ENCODE measurements at regions not wholly inside any gene's neighbourhood (a gene's known extent, or its start where the extent isn't known, plus 50 kb on each side); places are given as distances from the start of the nearest gene placed in this dataset.

GRCh38 chr1:184276416-184276815 lies 110.4 kb upstream of the C1orf21 start:
- no peak for DNase-seq (ENCODE audit: low read depth in 2 of 2)

GRCh38 chr1:184279911-184280458 lies 106.8 kb upstream of the C1orf21 start:
- no peak for DNase-seq (ENCODE audit: low read depth in 2 of 2)

- DNase-seq (ENCODE audit: low read depth in 2 of 2): no peak
These were observed 102.8 kb upstream of the C1orf21 start for GRCh38 chr1:184283999-184284398.

- no peak for DNase-seq (ENCODE audit: low read depth in 2 of 2)
These were observed 101.9 kb upstream of the C1orf21 start for GRCh38 chr1:184284900-184285299.

GRCh38 chr1:184285401-184286087 lies 101.3 kb upstream of the C1orf21 start:
- no peak for DNase-seq (ENCODE audit: low read depth in 2 of 2)

- DNase-seq (ENCODE audit: low read depth in 2 of 2): no peak
These were observed 99.8 kb upstream of the C1orf21 start for GRCh38 chr1:184287001-184287400.

GRCh38 chr1:184289825-184290550 lies 96.8 kb upstream of the C1orf21 start:
- no peak for DNase-seq (ENCODE audit: low read depth in 2 of 2)

GRCh38 chr1:184291701-184292100 lies 95.1 kb upstream of the C1orf21 start:
- DNase-seq (ENCODE audit: low read depth in 2 of 2): no peak

GRCh38 chr1:184292101-184292500 lies 94.7 kb upstream of the C1orf21 start:
- DNase-seq (ENCODE audit: low read depth in 2 of 2): no peak

GRCh38 chr1:184294101-184294500 lies 92.7 kb upstream of the C1orf21 start:
- no peak for DNase-seq (ENCODE audit: low read depth in 2 of 2)

- DNase-seq (ENCODE audit: low read depth in 2 of 2): peak; percentile 96
These were observed 90.2 kb upstream of the C1orf21 start for GRCh38 chr1:184296466-184297243.

GRCh38 chr1:184297244-184297750 lies 89.5 kb upstream of the C1orf21 start:
- no peak for DNase-seq (ENCODE audit: low read depth in 2 of 2)

- DNase-seq (ENCODE audit: low read depth in 2 of 2): no peak
These were observed 88.1 kb upstream of the C1orf21 start for GRCh38 chr1:184298440-184299405.

- peak; percentile 89 for DNase-seq (ENCODE audit: low read depth in 2 of 2)
These were observed 87.4 kb upstream of the C1orf21 start for GRCh38 chr1:184299406-184299790.

GRCh38 chr1:184299796-184300195 lies 87.0 kb upstream of the C1orf21 start:
- no peak for DNase-seq (ENCODE audit: low read depth in 2 of 2)

- DNase-seq (ENCODE audit: low read depth in 2 of 2): no peak
These were observed 86.4 kb upstream of the C1orf21 start for GRCh38 chr1:184300446-184300845.

- DNase-seq (ENCODE audit: low read depth in 2 of 2): no peak
These were observed 85.6 kb upstream of the C1orf21 start for GRCh38 chr1:184301227-184301626.

- no peak for DNase-seq (ENCODE audit: low read depth in 2 of 2)
These were observed 84.5 kb upstream of the C1orf21 start for GRCh38 chr1:184302346-184302745.

- DNase-seq (ENCODE audit: low read depth in 2 of 2): no peak
These were observed 76.5 kb upstream of the C1orf21 start for GRCh38 chr1:184310157-184310819.

GRCh38 chr1:184311580-184311979 lies 75.2 kb upstream of the C1orf21 start:
- DNase-seq (ENCODE audit: low read depth in 2 of 2): no peak

Data from fibroblast of skin of left quadriceps (primary cell).